ENCODE measurements at regions not wholly inside any gene's neighbourhood (a gene's known extent, or its start where the extent isn't known, plus 50 kb on each side); places are given as distances from the start of the nearest gene placed in this dataset.

GRCh38 chr12:126201981-126202537, 1136.8 kb downstream of the AACS start:
- no peak for DNase-seq (ENCODE audit: low spot score)
- no peak overlapping the region for H3K27ac ChIP-seq
- ChIA-PET POLR2A (ENCODE audit: low non-redundant PET) (no interaction called here), CTCF (no interaction called here)
- TF ChIP-seq, protein P1, sequence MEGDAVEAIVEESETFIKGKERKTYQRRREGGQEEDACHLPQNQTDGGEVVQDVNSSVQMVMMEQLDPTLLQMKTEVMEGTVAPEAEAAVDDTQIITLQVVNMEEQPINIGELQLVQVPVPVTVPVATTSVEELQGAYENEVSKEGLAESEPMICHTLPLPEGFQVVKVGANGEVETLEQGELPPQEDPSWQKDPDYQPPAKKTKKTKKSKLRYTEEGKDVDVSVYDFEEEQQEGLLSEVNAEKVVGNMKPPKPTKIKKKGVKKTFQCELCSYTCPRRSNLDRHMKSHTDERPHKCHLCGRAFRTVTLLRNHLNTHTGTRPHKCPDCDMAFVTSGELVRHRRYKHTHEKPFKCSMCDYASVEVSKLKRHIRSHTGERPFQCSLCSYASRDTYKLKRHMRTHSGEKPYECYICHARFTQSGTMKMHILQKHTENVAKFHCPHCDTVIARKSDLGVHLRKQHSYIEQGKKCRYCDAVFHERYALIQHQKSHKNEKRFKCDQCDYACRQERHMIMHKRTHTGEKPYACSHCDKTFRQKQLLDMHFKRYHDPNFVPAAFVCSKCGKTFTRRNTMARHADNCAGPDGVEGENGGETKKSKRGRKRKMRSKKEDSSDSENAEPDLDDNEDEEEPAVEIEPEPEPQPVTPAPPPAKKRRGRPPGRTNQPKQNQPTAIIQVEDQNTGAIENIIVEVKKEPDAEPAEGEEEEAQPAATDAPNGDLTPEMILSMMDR (conservative IDR thresholded peaks at IDR 0.05; ENCODE audit: low read depth), result no peak

GRCh38 chr12:126204326-126204725, 1139.1 kb downstream of the AACS start:
- no peak for DNase-seq (ENCODE audit: low spot score)
- TF ChIP-seq, protein P1 (conservative IDR thresholded peaks at IDR 0.05; ENCODE audit: low read depth), result no peak
- no peak overlapping the region for H3K27ac ChIP-seq
- CTCF ChIA-PET, result no interaction called here
- POLR2A ChIA-PET (ENCODE audit: low non-redundant PET), result no interaction called here

DNA sequence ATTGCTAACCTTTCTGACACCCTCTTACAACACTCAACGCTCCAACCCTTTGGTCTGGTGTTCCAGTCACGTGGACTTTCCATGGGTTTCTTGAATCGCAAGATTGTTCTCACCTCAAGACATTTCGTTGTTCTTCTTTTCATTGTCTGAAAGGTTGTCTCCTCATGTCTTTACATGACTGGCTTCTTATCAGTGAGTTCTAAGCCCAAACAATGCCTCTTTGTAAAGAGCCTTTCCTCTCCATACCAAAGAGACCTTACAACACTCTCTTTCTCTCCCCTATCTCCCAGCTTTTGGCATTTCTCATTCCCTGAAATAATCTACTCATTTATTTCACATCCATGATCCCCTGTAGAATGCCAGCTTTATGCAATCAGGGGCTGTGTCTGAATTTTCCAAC, 1144.8 kb downstream of the AACS start:
- no peak overlapping the region for H3K27ac ChIP-seq
- ChIA-PET POLR2A (ENCODE audit: low non-redundant PET) (no interaction called here), CTCF (no interaction called here)
- TF ChIP-seq, protein P1 (conservative IDR thresholded peaks at IDR 0.05; ENCODE audit: low read depth), result no peak
- no peak for DNase-seq (ENCODE audit: low spot score)

DNA sequence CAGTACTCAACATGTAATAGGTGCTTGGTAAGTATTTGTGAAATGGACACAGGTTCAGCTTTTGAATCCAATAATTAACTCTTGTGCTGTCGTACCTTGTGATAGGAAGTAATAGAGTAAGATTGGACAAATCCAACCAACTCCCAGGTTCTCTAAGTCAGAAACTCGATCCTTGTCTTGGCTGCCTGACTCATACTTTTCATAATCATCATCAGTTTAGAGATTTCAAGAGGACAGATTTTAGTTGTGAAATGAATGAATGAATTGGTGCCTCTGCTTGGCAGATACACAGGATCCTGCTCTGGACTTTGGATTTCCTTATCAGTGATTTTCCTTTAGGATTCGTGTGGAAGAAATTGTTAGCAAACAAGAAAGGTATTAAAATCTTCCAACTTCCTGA, 1145.2 kb downstream of the AACS start:
- no peak for DNase-seq (ENCODE audit: low spot score)
- CTCF ChIA-PET, result no interaction called here
- POLR2A ChIA-PET (ENCODE audit: low non-redundant PET), result no interaction called here

DNA sequence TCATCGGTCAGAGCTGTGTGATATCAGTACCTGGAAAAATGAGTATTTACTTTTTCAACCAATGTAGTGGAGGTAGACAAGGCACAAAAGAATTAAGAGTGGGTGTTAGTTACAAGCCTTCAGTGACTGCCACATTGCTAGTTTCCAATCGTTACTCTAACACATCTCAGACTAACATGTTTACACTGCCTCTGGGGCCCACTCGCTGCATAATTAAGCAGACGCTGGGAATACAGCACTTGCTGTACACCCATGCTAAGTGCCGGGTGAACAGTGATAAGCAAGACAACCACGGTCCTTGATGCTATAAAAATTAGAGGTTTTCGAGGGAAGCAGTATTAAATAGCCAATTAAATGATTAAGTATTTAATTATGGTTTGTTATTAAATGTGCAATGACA, 1147.6 kb downstream of the AACS start:
- ChIA-PET POLR2A (ENCODE audit: low non-redundant PET) (no interaction called here), CTCF (no interaction called here)
- H3K27ac ChIP-seq, result no peak overlapping the region
- DNase-seq (ENCODE audit: low spot score), result no peak
- TF ChIP-seq, protein P1 (conservative IDR thresholded peaks at IDR 0.05; ENCODE audit: low read depth), result no peak

More for the DNA sequence above, 1145.2 kb downstream of the AACS start:
- TF ChIP-seq, protein P1 (conservative IDR thresholded peaks at IDR 0.05; ENCODE audit: low read depth), result no peak
- no peak overlapping the region for H3K27ac ChIP-seq

- no peak for DNase-seq (ENCODE audit: low spot score)
- no peak overlapping the region for H3K27ac ChIP-seq
- CTCF ChIA-PET, result no interaction called here
- POLR2A ChIA-PET (ENCODE audit: low non-redundant PET), result no interaction called here
- TF ChIP-seq, protein P1 (conservative IDR thresholded peaks at IDR 0.05; ENCODE audit: low read depth), result no peak
These were observed 1153.5 kb downstream of the AACS start for GRCh38 chr12:126218697-126219096.

DNA sequence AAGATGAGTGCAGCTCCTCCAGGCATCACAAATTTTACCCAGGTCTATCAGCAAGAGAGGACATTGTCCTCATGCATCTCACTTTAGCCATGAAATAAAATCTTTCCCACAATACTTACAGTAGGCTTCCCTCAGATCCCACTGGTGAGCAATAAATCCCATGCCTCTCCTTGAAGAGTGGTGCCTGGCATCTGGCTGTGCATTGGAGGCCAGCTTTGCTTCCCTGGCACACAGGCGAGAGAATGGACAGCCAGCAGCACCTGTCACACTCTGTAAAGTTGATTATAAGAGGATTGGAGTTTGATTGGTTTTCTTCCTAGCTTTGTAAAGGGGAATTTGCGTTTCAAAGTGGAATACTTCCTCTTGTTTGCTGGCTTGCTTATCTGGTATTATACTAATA, 1153.9 kb downstream of the AACS start:
- ChIA-PET CTCF (no interaction called here), POLR2A (ENCODE audit: low non-redundant PET) (no interaction called here)
- TF ChIP-seq, protein P1 (conservative IDR thresholded peaks at IDR 0.05; ENCODE audit: low read depth), result no peak
- no peak overlapping the region for H3K27ac ChIP-seq
- DNase-seq (ENCODE audit: low spot score), result no peak

Data from RWPE1 (cell line).